ENCODE measurements at regions not wholly inside any gene's neighbourhood (a gene's known extent, or its start where the extent isn't known, plus 50 kb on each side); places are given as distances from the start of the nearest gene placed in this dataset.

- FAIRE-seq (no peak), DNase-seq (ENCODE audit: low read depth in 1 of 2, low spot score in 2 of 2) (no peak)
- TF ChIP-seq SP4 (IDR thresholded peaks at IDR 0.05; ENCODE audit: low read length) (no peak), KDM4A (IDR thresholded peaks at IDR 0.05; ENCODE audit: low read depth, low read length, severe bottlenecking) (no peak), KDM1A (IDR thresholded peaks at IDR 0.05; ENCODE audit: borderline replicate concordance, low read length) (no peak), SP2 (IDR thresholded peaks at IDR 0.05; ENCODE audit: low read length) (no peak), CREB1 (IDR thresholded peaks at IDR 0.05) (no peak), POLR2AphosphoS5 (IDR thresholded peaks at IDR 0.05; ENCODE audit: low read depth, low read length) (no peak), NRF1 (IDR thresholded peaks at IDR 0.05; ENCODE audit: low read depth, low read length) (no peak), CEBPB (IDR thresholded peaks at IDR 0.05; ENCODE audit: low read depth, low read length) (no peak), TEAD4 (IDR thresholded peaks at IDR 0.05; ENCODE audit: low read depth, low read length) (no peak)
- Histone ChIP-seq H3K56ac (replicated peaks; ENCODE audit: insufficient read length, low read depth, low read length) (no peak overlapping the region), H3K27ac (ENCODE audit: low read depth, low read length) (no peak overlapping the region), H3K79me2 (ENCODE audit: control insufficient read depth in 1 of 2, insufficient read depth in 2 of 2, low read length in 2 of 2) (no peaks in the 10 kb centered on the region), H3K23me2 (ENCODE audit: low read depth, low read length) (no peaks in the 10 kb centered on the region; the same call in 1 of the 2 replicates), H2BK20ac (ENCODE audit: low read length) (no peak overlapping the region), H3K4me2 (ENCODE audit: insufficient read depth in 1 of 2, low read depth in 2 of 2, low read length in 2 of 2) (no peak overlapping the region), H2BK120ac (replicated peaks; ENCODE audit: low read depth, low read length) (no peak overlapping the region), H3K18ac (ENCODE audit: extremely low read depth, low read length) (no peak overlapping the region), H3K9ac (replicated peaks in 1 of 4; ENCODE audit: extremely low read depth in 1 of 4, low read depth in 3 of 4, low read length in 3 of 4) (no peak overlapping the region; a peak in 1 of 7 replicates), H4K8ac (ENCODE audit: extremely low read depth, insufficient read depth, low read length) (no peak overlapping the region), H2BK15ac (ENCODE audit: low read length) (no peak overlapping the region), H3K79me1 (ENCODE audit: low read depth, low read length) (no peaks in the 10 kb centered on the region), H3K14ac (ENCODE audit: insufficient read length) (no peak overlapping the region), H3K4me1 (replicated peaks in 1 of 4; ENCODE audit: control insufficient read depth in 3 of 4, insufficient read depth in 4 of 4, low read length in 3 of 4) (no peaks in the 10 kb centered on the region), H2BK12ac (ENCODE audit: low read depth, low read length) (no peak overlapping the region), H3K23ac (ENCODE audit: insufficient read length) (no peak overlapping the region), H4K5ac (ENCODE audit: insufficient read length, low read depth, low read length) (no peak overlapping the region), H3K4ac (replicated peaks; ENCODE audit: insufficient read length, low read depth, low read length) (no peak overlapping the region), H3K27me3 (replicated peaks in 1 of 4; ENCODE audit: control insufficient read depth in 3 of 4, extremely low read depth in 1 of 4, insufficient read depth in 3 of 4, low read length in 3 of 4) (no peaks in the 10 kb centered on the region), H3K36me3 (ENCODE audit: control insufficient read depth in 2 of 4, insufficient read depth in 4 of 4, low read length in 3 of 4) (no peaks in the 10 kb centered on the region), H4K20me1 (replicated peaks in 1 of 2; ENCODE audit: control insufficient read depth in 1 of 2, insufficient read depth in 2 of 2, low read length in 2 of 2) (no peaks in the 10 kb centered on the region), H3K4me3 (ENCODE audit: extremely low read depth in 1 of 4, insufficient read depth in 2 of 4, low read depth in 3 of 4, low read length in 4 of 4) (no peak overlapping the region), H3K9me3 (ENCODE audit: insufficient read depth in 2 of 2, low read depth in 1 of 2, low read length in 1 of 2) (no peaks in the 10 kb centered on the region), H2AK5ac (ENCODE audit: low read depth, low read length) (no peak overlapping the region), H2BK5ac (ENCODE audit: low read depth, low read length) (no peak overlapping the region), H4K91ac (replicated peaks; ENCODE audit: insufficient read length, low read length) (no peak overlapping the region), H2AFZ (ENCODE audit: low read length) (no peak overlapping the region)
- ChIA-PET CTCF (ENCODE audit: partially characterized antibody) (no interaction called here), POLR2A (ENCODE audit: partially characterized antibody) (no interaction called here)
- 75% methylated on average over 3 of the region's 3 CpGs; no CpG with 5 or more reads in 1 of the 2 experiments for WGBS, 2 experiments (ENCODE audit: extremely low coverage in 1 of 2, insufficient coverage in 1 of 2, insufficient read length in 1 of 2, insufficient replicate concordance in 2 of 2, low coverage in 1 of 2, low lambda C conversion rate in 2 of 2, missing lambda C conversion rate in 1 of 2)
These were observed 342.9 kb upstream of the PROK2 start for GRCh38 chr3:72127844-72128243.

Data from H1 (cell line).